NK-92 treated with Interleukin-12 subunit alpha and Interleukin-12 subunit beta, amount 100 ng/mL, for 24 hours (cell line): ENCODE measurements at regions not wholly inside any gene's neighbourhood (a gene's known extent, or its start where the extent isn't known, plus 50 kb on each side); places are given as distances from the start of the nearest gene placed in this dataset.
A peak's percentile ranks its signal among the peaks of the same experiment; 100 is the strongest.
"Not testable (repeated sequence)": the region's sequence is repeated elsewhere in the genome, so short reads cannot be mapped to it uniquely, and the experiment has no call there.

ENCODE experiments used
- DNase-seq: peaks from one replicate; lab custom pipeline; 2025; lab: John Stamatoyannopoulos, UW

- no peak for DNase-seq
Measured at GRCh38 chr1:101370488-101370887, 133.7 kb downstream of the S1PR1 start.

- no peak for DNase-seq
Measured at GRCh38 chr1:101371259-101371658, 134.4 kb downstream of the S1PR1 start.

GRCh38 chr1:101373570-101373969 lies 136.8 kb downstream of the S1PR1 start:
- DNase-seq, result no peak

- not testable (repeated sequence) for DNase-seq
Measured at GRCh38 chr1:101375448-101375847, 138.6 kb downstream of the S1PR1 start.

GRCh38 chr1:101376121-101377083 lies 139.6 kb downstream of the S1PR1 start:
- DNase-seq, result no peak

- no peak for DNase-seq
Measured at GRCh38 chr1:101377084-101377835, 140.4 kb downstream of the S1PR1 start.

GRCh38 chr1:101379037-101379436 lies 142.2 kb downstream of the S1PR1 start:
- DNase-seq, result no peak

GRCh38 chr1:101379950-101380349 lies 143.1 kb downstream of the S1PR1 start:
- DNase-seq, result no peak

GRCh38 chr1:101382135-101382534 lies 145.3 kb downstream of the S1PR1 start:
- no peak for DNase-seq

- DNase-seq, result peak; percentile 10
Measured at GRCh38 chr1:101388904-101389546, 152.2 kb downstream of the S1PR1 start.

GRCh38 chr1:101389547-101389929 lies 152.7 kb downstream of the S1PR1 start:
- no peak for DNase-seq

GRCh38 chr1:101392552-101392951 lies 155.7 kb downstream of the S1PR1 start:
- no peak for DNase-seq

- DNase-seq, result no peak
Measured at GRCh38 chr1:101394041-101394440, 157.2 kb downstream of the S1PR1 start.

- no peak for DNase-seq
Measured at GRCh38 chr1:101399222-101399621, 162.4 kb downstream of the S1PR1 start.

- DNase-seq, result no peak
Measured at GRCh38 chr1:101406271-101406670, 169.5 kb downstream of the S1PR1 start.

- DNase-seq, result no peak
Measured at GRCh38 chr1:101406681-101407080, 169.9 kb downstream of the S1PR1 start.

- no peak for DNase-seq
Measured at GRCh38 chr1:101407505-101408211, 170.8 kb downstream of the S1PR1 start.

- DNase-seq, result no peak
Measured at GRCh38 chr1:101408212-101409042, 171.6 kb downstream of the S1PR1 start.

- DNase-seq, result no peak
Measured at GRCh38 chr1:101409102-101409501, 172.3 kb downstream of the S1PR1 start.

- peak; percentile 3 for DNase-seq
Measured at GRCh38 chr1:101410048-101410878, 173.4 kb downstream of the S1PR1 start.
